ENCODE measurements at regions not wholly inside any gene's neighbourhood (a gene's known extent, or its start where the extent isn't known, plus 50 kb on each side); places are given as distances from the start of the nearest gene placed in this dataset.
"Not testable (repeated sequence)": the region's sequence is repeated elsewhere in the genome, so short reads cannot be mapped to it uniquely, and the experiment has no call there.

DNA sequence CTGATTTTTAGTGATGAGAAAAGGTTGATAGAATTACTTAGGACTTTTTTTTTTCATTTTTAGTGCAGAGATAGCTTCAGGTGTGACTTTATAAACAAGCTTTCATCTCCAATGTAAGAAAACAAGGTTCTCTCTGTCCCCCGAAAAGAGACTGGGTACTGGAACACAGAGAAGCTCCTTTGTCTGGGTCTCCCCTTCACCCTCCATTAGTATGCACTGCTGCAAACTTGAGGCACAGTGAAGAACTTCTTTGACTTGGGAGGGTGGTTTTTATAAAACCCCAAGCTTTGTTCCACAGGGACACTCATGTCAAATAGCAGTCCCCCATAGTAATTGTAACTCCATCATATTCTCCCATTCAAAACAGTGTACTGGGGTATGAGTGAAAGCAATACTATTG, 93.5 kb upstream of the SOX2 start:
- no peak overlapping the region for H3K4me3 Mint-ChIP-seq
- no peaks in the 10 kb centered on the region for H3K36me3 Mint-ChIP-seq (ENCODE audit: low read depth)
- DNase-seq = no peak
- no peaks in the 10 kb centered on the region for H3K4me1 Mint-ChIP-seq
- POLR2A ChIA-PET = no interaction called here
- no peaks in the 10 kb centered on the region for H3K9me3 Mint-ChIP-seq
- H3K27me3 Mint-ChIP-seq = no peaks in the 10 kb centered on the region
- CTCF ChIA-PET = no interaction called here
- no peak overlapping the region for H3K27ac Mint-ChIP-seq

DNA sequence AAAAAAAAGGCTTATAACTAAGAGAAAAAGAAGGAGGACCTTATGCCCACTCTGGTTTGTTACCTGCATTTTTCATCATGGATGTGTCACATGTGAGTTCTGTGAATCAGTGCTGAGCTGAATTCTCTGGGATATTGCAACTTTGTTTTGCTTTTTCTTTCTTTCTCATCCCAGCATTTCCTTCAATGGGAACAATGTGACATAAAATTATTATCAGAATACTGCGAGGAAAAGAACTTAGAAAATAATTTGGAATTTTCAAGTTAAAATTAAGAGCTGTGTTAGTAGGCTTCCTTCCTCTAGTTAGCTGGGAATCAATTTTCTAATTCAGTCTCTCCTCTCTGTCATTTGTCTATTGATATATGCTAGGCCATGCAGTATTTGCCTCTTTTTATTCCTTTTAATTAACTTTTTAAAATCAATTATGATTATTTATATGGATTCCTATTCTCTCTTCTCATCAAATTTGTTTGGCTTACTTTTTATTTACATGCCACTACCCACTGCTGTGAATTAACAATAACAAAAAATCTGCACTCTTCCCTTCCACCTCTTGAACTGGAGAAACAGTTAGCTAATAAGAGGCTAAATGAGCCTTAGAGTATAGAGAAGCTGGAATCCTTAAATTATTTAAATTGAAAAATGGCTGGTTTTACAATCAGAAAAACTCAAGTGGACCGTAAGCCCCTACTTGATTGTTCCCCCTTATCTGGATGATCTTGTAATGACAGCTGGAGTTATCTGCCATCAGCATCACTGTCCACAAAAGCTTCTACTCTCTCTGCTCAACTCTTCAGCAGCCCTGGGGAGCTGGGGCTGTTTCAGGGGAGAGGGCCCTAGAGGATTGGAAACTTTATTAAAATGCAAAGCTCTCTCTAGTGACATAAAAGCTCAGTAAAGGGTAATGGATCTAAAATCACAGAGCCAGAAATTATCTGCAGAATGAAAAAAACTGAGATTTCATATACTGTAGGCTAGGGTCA, 95.3 kb upstream of the SOX2 start:
- Mint-ChIP-seq H3K4me3 (no peak overlapping the region), H3K4me1 (no peaks in the 10 kb centered on the region), H3K9me3 (no peaks in the 10 kb centered on the region), H3K27me3 (no peaks in the 10 kb centered on the region), H3K27ac (no peak overlapping the region), H3K36me3 (ENCODE audit: low read depth) (no peaks in the 10 kb centered on the region)
- CTCF ChIA-PET = no interaction called here
- no peak for DNase-seq
- POLR2A ChIA-PET = no interaction called here

DNA sequence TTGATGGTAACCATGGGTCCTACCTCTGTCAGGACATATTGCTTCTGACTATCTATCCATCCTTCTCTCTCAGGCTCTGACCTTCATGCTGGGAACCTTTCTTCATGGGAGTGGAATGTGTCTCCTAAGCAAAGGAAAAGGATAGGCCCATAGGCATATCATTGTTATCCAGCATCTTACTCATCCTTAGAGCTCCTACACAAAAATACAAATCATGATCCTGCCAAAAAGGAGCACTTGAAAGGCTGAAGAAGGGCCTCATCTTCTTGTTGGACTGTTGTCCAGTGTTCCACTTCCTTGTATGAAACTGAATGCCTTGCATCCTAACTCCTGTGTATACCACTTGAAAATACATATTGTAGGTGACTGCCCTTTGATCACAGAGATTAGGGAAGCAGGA, 96.1 kb upstream of the SOX2 start:
- no peaks in the 10 kb centered on the region for H3K36me3 Mint-ChIP-seq (ENCODE audit: low read depth)
- no peak overlapping the region for H3K27ac Mint-ChIP-seq
- DNase-seq = no peak
- POLR2A ChIA-PET = no interaction called here
- H3K4me3 Mint-ChIP-seq = no peak overlapping the region
- H3K27me3 Mint-ChIP-seq = no peaks in the 10 kb centered on the region
- H3K4me1 Mint-ChIP-seq = no peaks in the 10 kb centered on the region
- CTCF ChIA-PET = no interaction called here
- no peaks in the 10 kb centered on the region for H3K9me3 Mint-ChIP-seq

GRCh38 chr3:181614878-181615277, 96.8 kb upstream of the SOX2 start:
- no peaks in the 10 kb centered on the region for H3K36me3 Mint-ChIP-seq (ENCODE audit: low read depth)
- ChIA-PET CTCF (no interaction called here), POLR2A (no interaction called here)
- H3K27ac Mint-ChIP-seq = no peak overlapping the region
- H3K4me3 Mint-ChIP-seq = no peak overlapping the region
- no peaks in the 10 kb centered on the region for H3K27me3 Mint-ChIP-seq
- H3K4me1 Mint-ChIP-seq = no peaks in the 10 kb centered on the region
- no peaks in the 10 kb centered on the region for H3K9me3 Mint-ChIP-seq
- DNase-seq = no peak

DNA sequence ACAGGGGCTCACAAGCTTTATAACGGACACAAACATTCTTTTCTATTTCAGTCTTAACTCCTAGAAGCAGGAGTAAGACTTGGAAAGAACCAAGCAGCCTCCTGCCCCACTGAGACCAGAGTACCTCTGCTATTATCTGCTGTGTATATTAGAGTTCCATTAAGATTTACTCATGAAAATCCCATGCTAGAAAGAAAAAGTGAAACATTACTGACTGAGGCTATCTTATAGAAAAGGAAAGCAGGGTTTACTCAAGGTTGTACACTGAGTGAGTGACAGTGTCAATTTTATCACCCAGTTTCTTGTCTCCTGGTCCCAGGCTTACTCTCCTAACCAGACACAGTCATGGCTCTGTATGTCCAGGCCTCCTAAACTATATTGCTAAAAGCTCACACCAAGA, 97.9 kb upstream of the SOX2 start:
- Mint-ChIP-seq H3K4me1 (no peaks in the 10 kb centered on the region), H3K9me3 (no peaks in the 10 kb centered on the region), H3K4me3 (no peak overlapping the region), H3K27me3 (no peaks in the 10 kb centered on the region), H3K27ac (no peak overlapping the region), H3K36me3 (ENCODE audit: low read depth) (no peaks in the 10 kb centered on the region)
- ChIA-PET CTCF (no interaction called here), POLR2A (no interaction called here)
- DNase-seq = no peak

DNA sequence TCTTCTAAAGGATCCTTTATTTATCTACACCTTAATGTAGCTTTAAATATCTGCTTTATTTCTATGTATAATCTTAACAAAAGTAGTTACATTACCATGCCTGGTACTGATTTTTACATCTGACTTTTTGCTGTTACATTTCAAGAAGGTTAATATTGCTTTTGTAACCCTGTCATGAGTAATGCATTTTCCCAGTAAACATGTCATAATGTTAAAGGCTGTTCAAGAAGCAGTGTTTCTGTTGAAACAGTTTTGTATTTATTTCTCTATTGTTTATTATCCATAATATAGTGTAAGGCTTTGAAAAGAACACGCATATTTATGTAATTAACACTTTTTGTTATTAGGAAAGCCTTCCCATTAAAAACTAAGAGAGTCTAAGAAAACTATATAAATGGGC, 98.5 kb upstream of the SOX2 start:
- Mint-ChIP-seq H3K27me3 (no peaks in the 10 kb centered on the region), H3K4me1 (no peaks in the 10 kb centered on the region), H3K36me3 (ENCODE audit: low read depth) (no peaks in the 10 kb centered on the region), H3K9me3 (no peaks in the 10 kb centered on the region), H3K4me3 (no peak overlapping the region), H3K27ac (no peak overlapping the region)
- ChIA-PET POLR2A (no interaction called here), CTCF (no interaction called here)
- no peak for DNase-seq

DNA sequence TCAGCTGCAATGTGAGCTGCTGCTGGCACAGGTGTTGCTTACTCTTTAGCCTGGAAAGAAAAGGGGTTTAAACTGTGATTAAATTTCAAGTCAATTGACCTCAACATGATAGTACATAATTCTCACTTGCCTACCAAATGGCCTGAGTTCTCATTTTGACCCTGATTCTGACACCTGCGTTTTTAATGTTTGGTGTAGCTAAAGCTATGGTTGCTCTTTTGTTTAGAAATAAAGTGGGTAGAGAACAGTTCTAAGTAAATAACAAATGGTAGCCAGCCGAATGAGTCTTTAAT, 100.8 kb upstream of the SOX2 start:
- Mint-ChIP-seq H3K36me3 (ENCODE audit: low read depth) (no peaks in the 10 kb centered on the region), H3K4me3 (no peak overlapping the region), H3K4me1 (no peaks in the 10 kb centered on the region), H3K27ac (no peak overlapping the region), H3K27me3 (no peaks in the 10 kb centered on the region), H3K9me3 (no peaks in the 10 kb centered on the region)
- CTCF ChIA-PET = no interaction called here
- POLR2A ChIA-PET = no interaction called here
- DNase-seq = no peak

- ChIA-PET CTCF (no interaction called here), POLR2A (no interaction called here)
- no peak for DNase-seq
- Mint-ChIP-seq H3K4me1 (no peaks in the 10 kb centered on the region), H3K4me3 (no peak overlapping the region), H3K27me3 (no peaks in the 10 kb centered on the region), H3K27ac (no peak overlapping the region), H3K9me3 (peaks cover 2% of the 10 kb centered on the region), H3K36me3 (ENCODE audit: low read depth) (no peaks in the 10 kb centered on the region)
Measured at GRCh38 chr3:181610083-181610972, 101.4 kb upstream of the SOX2 start.

DNA sequence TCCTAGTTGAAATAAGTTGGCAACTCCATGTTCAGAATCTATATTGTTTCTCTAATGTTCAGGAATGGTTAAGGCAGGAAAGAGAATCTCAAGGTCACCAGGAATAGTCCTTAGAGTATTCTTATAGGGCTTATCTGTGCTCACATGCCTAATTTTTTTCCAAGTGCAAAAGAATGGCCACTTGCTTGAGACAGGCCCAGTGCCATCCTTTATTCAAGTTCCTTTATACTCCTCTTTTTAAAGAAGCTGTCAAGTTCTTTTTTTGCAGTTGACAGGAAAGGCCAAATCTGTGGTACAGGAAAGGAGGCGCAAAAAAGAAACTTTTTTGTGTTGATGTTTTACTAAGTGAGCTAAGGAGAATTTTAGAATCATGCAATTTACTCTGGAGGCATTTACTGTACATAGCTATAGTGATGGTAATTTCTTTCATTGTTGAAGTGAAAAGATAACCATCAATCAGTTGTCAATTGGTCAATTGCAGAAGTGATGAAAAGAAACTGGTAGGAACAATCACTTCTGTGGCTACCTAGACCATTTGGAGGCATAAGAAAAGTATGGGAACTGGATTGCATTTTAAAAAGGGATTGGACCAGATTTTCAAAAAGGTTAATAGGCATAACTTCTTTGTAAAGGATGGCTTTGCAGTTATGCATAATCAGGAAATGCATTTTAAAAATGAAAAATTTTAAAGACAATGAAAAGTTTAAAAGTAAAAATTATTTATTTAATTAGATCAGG, 102.5 kb upstream of the SOX2 start:
- no peak overlapping the region for H3K27ac Mint-ChIP-seq
- H3K4me1 Mint-ChIP-seq = no peaks in the 10 kb centered on the region
- no peaks in the 10 kb centered on the region for H3K36me3 Mint-ChIP-seq (ENCODE audit: low read depth)
- POLR2A ChIA-PET = no interaction called here
- no peak overlapping the region for H3K4me3 Mint-ChIP-seq
- peaks cover 2% of the 10 kb centered on the region for H3K9me3 Mint-ChIP-seq
- CTCF ChIA-PET = no interaction called here
- H3K27me3 Mint-ChIP-seq = no peaks in the 10 kb centered on the region
- DNase-seq = no peak

- no peaks in the 10 kb centered on the region for H3K27me3 Mint-ChIP-seq
- POLR2A ChIA-PET = no interaction called here
- CTCF ChIA-PET = no interaction called here
Measured at GRCh38 chr3:181604267-181604666, 107.5 kb upstream of the SOX2 start.

DNA sequence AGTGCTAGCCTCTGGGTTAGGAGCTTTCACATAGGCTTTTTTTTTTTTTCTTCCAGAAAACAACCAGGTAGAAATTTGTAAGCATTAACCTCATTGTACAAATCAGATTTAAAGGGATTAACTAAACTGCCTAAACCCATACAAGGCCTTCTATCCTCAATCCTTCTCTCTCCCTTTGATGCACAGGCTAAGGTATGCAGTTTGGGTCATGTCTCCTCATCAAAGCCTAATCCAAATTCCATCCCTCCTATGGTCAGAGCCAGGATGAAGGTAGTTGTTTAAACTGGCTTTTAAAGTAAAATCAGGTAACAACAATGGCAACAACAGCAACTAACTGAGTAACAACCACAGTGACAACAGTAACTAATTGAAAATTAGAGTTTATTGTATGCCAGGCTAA, 115.6 kb upstream of the SOX2 start:
- Mint-ChIP-seq H3K9me3 (peaks cover 12% of the 10 kb centered on the region), H3K4me3 (no peak overlapping the region), H3K27me3 (no peaks in the 10 kb centered on the region), H3K27ac (no peak overlapping the region), H3K36me3 (ENCODE audit: low read depth) (no peaks in the 10 kb centered on the region), H3K4me1 (no peaks in the 10 kb centered on the region)
- DNase-seq = no peak
- CTCF ChIA-PET = no interaction called here
- POLR2A ChIA-PET = no interaction called here

More at GRCh38 chr3:181604267-181604666, 107.5 kb upstream of the SOX2 start:
- Mint-ChIP-seq H3K27ac (no peak overlapping the region), H3K4me3 (no peak overlapping the region), H3K4me1 (no peaks in the 10 kb centered on the region), H3K9me3 (peaks cover 6% of the 10 kb centered on the region), H3K36me3 (ENCODE audit: low read depth) (no peaks in the 10 kb centered on the region)
- DNase-seq = no peak

- DNase-seq; H3K27ac Mint-ChIP-seq; POLR2A ChIA-PET; H3K4me3 Mint-ChIP-seq; H3K27me3 Mint-ChIP-seq; H3K36me3 Mint-ChIP-seq (ENCODE audit: low read depth); CTCF ChIA-PET; H3K4me1 Mint-ChIP-seq: not testable (repeated sequence)
- H3K9me3 Mint-ChIP-seq = peaks cover 21% of the 10 kb centered on the region
Measured at GRCh38 chr3:181590939-181591338, 120.8 kb upstream of the SOX2 start.

GRCh38 chr3:181582619-181583018, 129.1 kb upstream of the SOX2 start:
- peaks cover 6% of the 10 kb centered on the region for H3K9me3 Mint-ChIP-seq
- POLR2A ChIA-PET = no interaction called here
- no peaks in the 10 kb centered on the region for H3K4me1 Mint-ChIP-seq
- H3K36me3 Mint-ChIP-seq (ENCODE audit: low read depth) = no peaks in the 10 kb centered on the region
- CTCF ChIA-PET = no interaction called here
- H3K27ac Mint-ChIP-seq = no peak overlapping the region
- no peak overlapping the region for H3K4me3 Mint-ChIP-seq
- DNase-seq = no peak
- H3K27me3 Mint-ChIP-seq = no peaks in the 10 kb centered on the region

All from activated CD4-positive, alpha-beta memory T cell treated with anti-CD3 and anti-CD28 coated beads, Interleukin-2, amount 10 ng/mL, durations not matched to agents 7 days and 5 days (primary cell).